Fibroblast of lung (primary cell): ENCODE measurements at regions not wholly inside any gene's neighbourhood (a gene's known extent, or its start where the extent isn't known, plus 50 kb on each side); places are given as distances from the start of the nearest gene placed in this dataset.

Source experiments
- DNase-seq, 2 donors: peaks; one replicate each; pipeline versions ENCODE4 v3.0.0 to v3.0.0-alpha.2; 2010; ENCODE audit warnings: low read depth in 2 of 2
- H2AFZ ChIP-seq: 2 replicates; pipeline ENCODE4 v1.5.1; 2012; ENCODE audit warnings: low read length, control low read depth, inconsistent platforms
- H3K27ac ChIP-seq: 2 replicates; pipeline ENCODE4 v1.5.1; 2011; ENCODE audit warnings: low read length, control low read depth; ENCODE audit not compliant: insufficient read depth
- H3K27me3 ChIP-seq: 2 replicates; pipeline ENCODE4 v1.5.1; 2011; ENCODE audit warnings: mild to moderate bottlenecking, low read length; ENCODE audit not compliant: control insufficient read depth, insufficient read depth
- H3K36me3 ChIP-seq: 2 replicates; pipeline ENCODE4 v1.5.1; 2011; ENCODE audit warnings: low read length; ENCODE audit not compliant: control insufficient read depth, insufficient read depth
- H3K4me1 ChIP-seq: 2 replicates; pipeline ENCODE4 v1.5.1; 2011; ENCODE audit warnings: low read length; ENCODE audit not compliant: control insufficient read depth, insufficient read depth; ENCODE audit errors: extremely low read depth
- H3K4me2 ChIP-seq: 2 replicates; pipeline ENCODE4 v1.5.1; 2011; ENCODE audit warnings: low read length, control low read depth; ENCODE audit not compliant: insufficient read depth; ENCODE audit errors: extremely low read depth
- H3K4me3 ChIP-seq, 4 experiments: fragments of 200-600 bp in 1 of 4; sonication (generic) in 1 of 4; replicated peaks in 1 of 4; 2 replicates each; pipeline ENCODE4 v1.5.1; 2011 to 2016; ENCODE audit warnings: low read length in 4 of 4, low read depth in 3 of 4, mild to moderate bottlenecking in 3 of 4, control low read depth in 2 of 4, inconsistent platforms in 1 of 4, mixed read lengths in 1 of 4; ENCODE audit not compliant: insufficient read depth in 1 of 4; ENCODE audit errors: control extremely low read depth in 1 of 4
- H3K79me2 ChIP-seq: 2 replicates; pipeline ENCODE4 v1.5.1; 2012; ENCODE audit warnings: mild to moderate bottlenecking, low read length, inconsistent platforms; ENCODE audit not compliant: control insufficient read depth, insufficient read depth
- H3K9ac ChIP-seq: 2 replicates; pipeline ENCODE4 v1.5.1; 2011; ENCODE audit warnings: mild to moderate bottlenecking, low read length, control low read depth; ENCODE audit not compliant: insufficient read depth
- H3K9me3 ChIP-seq: 2 replicates; pipeline ENCODE4 v1.5.1; 2012; ENCODE audit warnings: low read depth, low read length; ENCODE audit not compliant: control insufficient read depth, insufficient read depth
- H4K20me1 ChIP-seq: 2 replicates; pipeline ENCODE4 v1.5.1; 2011; ENCODE audit warnings: low read length; ENCODE audit not compliant: control insufficient read depth, insufficient read depth; ENCODE audit errors: extremely low read depth
- CTCF ChIP-seq, 2 donors: IDR thresholded peaks in 1 of 2; conservative IDR thresholded peaks in 1 of 2; 1 replicate in 1 of 2; 2 replicates in 1 of 2; pipeline ENCODE4 v1.5.1; 2011 to 2012; ENCODE audit warnings: low read length in 2 of 2, control low read depth in 1 of 2, inconsistent platforms in 1 of 2, low read depth in 1 of 2, mild to moderate bottlenecking in 1 of 2
- EZH2 ChIP-seq: IDR thresholded peaks from 2 replicates; pipeline ENCODE4 v1.5.1; 2012; ENCODE audit warnings: low read length, control low read depth, mild to moderate bottlenecking; ENCODE audit errors: missing control alignments

GRCh38 chr5:159458217-159458711, 128.0 kb upstream of the IL12B start:
- Histone ChIP-seq H3K4me3 (no peak overlapping the region), H3K4me1 (peaks cover 15% of the 10 kb centered on the region), H2AFZ (no peak overlapping the region), H3K27ac (no peak overlapping the region), H3K4me2 (no peak overlapping the region), H4K20me1 (no peaks in the 10 kb centered on the region), H3K9me3 (no peaks in the 10 kb centered on the region), H3K36me3 (no peaks in the 10 kb centered on the region), H3K9ac (no peak overlapping the region), H3K27me3 (no peaks in the 10 kb centered on the region), H3K79me2 (no peaks in the 10 kb centered on the region)
- DNase-seq = no peak
- no peak for TF ChIP-seq CTCF (conservative IDR thresholded peaks at IDR 0.05 in 1 of 2, IDR thresholded peaks at IDR 0.05 in 1 of 2; ENCODE audit: low read depth in 1 of 2, low read length in 2 of 2)
- TF ChIP-seq EZH2 = no peak

GRCh38 chr5:159459132-159459627, 128.9 kb upstream of the IL12B start:
- no peaks in the 10 kb centered on the region for H4K20me1 ChIP-seq
- no peak overlapping the region for H3K4me3 ChIP-seq
- H3K27ac ChIP-seq = no peak overlapping the region
- no peaks in the 10 kb centered on the region for H3K9me3 ChIP-seq
- no peak overlapping the region for H2AFZ ChIP-seq
- H3K9ac ChIP-seq = no peak overlapping the region
- peaks cover 17% of the 10 kb centered on the region for H3K4me1 ChIP-seq
- H3K27me3 ChIP-seq = no peaks in the 10 kb centered on the region
- H3K36me3 ChIP-seq = no peaks in the 10 kb centered on the region
- no peaks in the 10 kb centered on the region for H3K79me2 ChIP-seq
- TF ChIP-seq CTCF (conservative IDR thresholded peaks at IDR 0.05 in 1 of 2, IDR thresholded peaks at IDR 0.05 in 1 of 2; ENCODE audit: low read depth in 1 of 2, low read length in 2 of 2) = no peak
- no peak for DNase-seq
- no peak overlapping the region for H3K4me2 ChIP-seq

- TF ChIP-seq CTCF (conservative IDR thresholded peaks at IDR 0.05 in 1 of 2, IDR thresholded peaks at IDR 0.05 in 1 of 2; ENCODE audit: low read depth in 1 of 2, low read length in 2 of 2) = no peak
- no peak for TF ChIP-seq EZH2
- H3K9ac ChIP-seq = no peak overlapping the region
- H3K27me3 ChIP-seq = no peaks in the 10 kb centered on the region
- no peaks in the 10 kb centered on the region for H3K79me2 ChIP-seq
- peak overlapping the region; percentile 8 for H3K27ac ChIP-seq
- H3K9me3 ChIP-seq = no peaks in the 10 kb centered on the region
- no peak overlapping the region for H2AFZ ChIP-seq
- no peaks in the 10 kb centered on the region for H4K20me1 ChIP-seq
- H3K4me2 ChIP-seq = no peak overlapping the region
- peaks cover 20% of the 10 kb centered on the region for H3K4me1 ChIP-seq
- DNase-seq = peak; percentile 20 to 27
- no peaks in the 10 kb centered on the region for H3K36me3 ChIP-seq
- no peak overlapping the region for H3K4me3 ChIP-seq
These were observed 129.8 kb upstream of the IL12B start for GRCh38 chr5:159459951-159460538.
